Choroid plexus epithelial cell (primary cell): ENCODE measurements at regions not wholly inside any gene's neighbourhood (a gene's known extent, or its start where the extent isn't known, plus 50 kb on each side); places are given as distances from the start of the nearest gene placed in this dataset.

Experiments used
- DNase-seq: peaks from one replicate; pipeline ENCODE4 v3.0.0-alpha.2; 2010; ENCODE audit warnings: low read depth
- H3K4me3 ChIP-seq: 2 replicates; pipeline ENCODE4 v1.5.1; 2011; ENCODE audit warnings: low read depth, mild to moderate bottlenecking, control low read depth, low read length, moderate library complexity
- CTCF ChIP-seq: conservative IDR thresholded peaks from 2 replicates; pipeline ENCODE4 v1.5.1; 2011; ENCODE audit warnings: low read depth, mild to moderate bottlenecking, control low read depth, inconsistent platforms, low read length, moderate library complexity

GRCh38 chr7:42747044-42747443, 164.8 kb downstream of the C7orf25 start:
- no peak for DNase-seq
- H3K4me3 ChIP-seq = no peak overlapping the region
- no peak for TF ChIP-seq CTCF

- peak; percentile 7 for DNase-seq
- no peak for TF ChIP-seq CTCF
- no peak overlapping the region for H3K4me3 ChIP-seq
Observed at GRCh38 chr7:42746214-42746613, 165.7 kb downstream of the C7orf25 start.

- peak; percentile 40 for DNase-seq
- H3K4me3 ChIP-seq = no peak overlapping the region
- TF ChIP-seq CTCF = peak; percentile 63
Observed at GRCh38 chr7:42745357-42746059, 166.4 kb downstream of the C7orf25 start.

- no peak for DNase-seq
- TF ChIP-seq CTCF = no peak
- H3K4me3 ChIP-seq = no peak overlapping the region
Observed at GRCh38 chr7:42744746-42745145, 167.1 kb downstream of the C7orf25 start.

- no peak for TF ChIP-seq CTCF
- no peak for DNase-seq
- no peak overlapping the region for H3K4me3 ChIP-seq
Observed at GRCh38 chr7:42743077-42743858, 168.6 kb downstream of the C7orf25 start.

- no peak overlapping the region for H3K4me3 ChIP-seq
- no peak for TF ChIP-seq CTCF
- DNase-seq = no peak
Observed at GRCh38 chr7:42742318-42742717, 169.6 kb downstream of the C7orf25 start.
